LNCaP clone FGC (cell line): ENCODE measurements at regions not wholly inside any gene's neighbourhood (a gene's known extent, or its start where the extent isn't known, plus 50 kb on each side); places are given as distances from the start of the nearest gene placed in this dataset.

Experiments used
- DNase-seq: peaks from one replicate; pipeline ENCODE4 v3.0.0-alpha.2; 2011; ENCODE audit warnings: low read depth
- H3K4me3 ChIP-seq: 2 replicates; pipeline ENCODE4 v1.5.1; 2011; ENCODE audit warnings: mild to moderate bottlenecking, low read depth, low read length, control low read depth
- TF ChIP-seq, protein P1 (sequence below): IDR thresholded peaks from 2 replicates; pipeline ENCODE4 v1.5.1; 2012; ENCODE audit warnings: mild to moderate bottlenecking; ENCODE audit not compliant: control insufficient read depth, insufficient read depth; ENCODE audit errors: extremely low read depth

DNA sequence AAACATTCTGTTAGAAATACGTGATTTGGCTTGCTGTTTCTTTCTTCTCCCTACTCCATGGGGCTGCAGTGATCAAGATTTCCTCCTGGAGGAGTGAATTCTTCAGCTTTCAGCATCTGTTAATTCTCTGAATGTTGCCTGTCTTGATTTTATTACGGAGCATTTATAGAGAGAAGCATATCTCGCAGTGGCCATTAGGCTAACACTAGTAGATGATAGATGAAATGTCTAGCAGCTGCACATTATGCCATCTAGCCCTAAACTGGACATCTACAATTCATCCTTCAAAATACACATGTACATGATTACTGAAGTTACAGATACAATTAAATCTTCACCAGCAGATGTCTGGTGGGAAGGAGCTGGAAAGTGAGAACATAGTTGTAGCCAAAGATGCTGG, 769.8 kb upstream of the NECTIN3 start:
- DNase-seq, result no peak
- TF ChIP-seq, protein P1, sequence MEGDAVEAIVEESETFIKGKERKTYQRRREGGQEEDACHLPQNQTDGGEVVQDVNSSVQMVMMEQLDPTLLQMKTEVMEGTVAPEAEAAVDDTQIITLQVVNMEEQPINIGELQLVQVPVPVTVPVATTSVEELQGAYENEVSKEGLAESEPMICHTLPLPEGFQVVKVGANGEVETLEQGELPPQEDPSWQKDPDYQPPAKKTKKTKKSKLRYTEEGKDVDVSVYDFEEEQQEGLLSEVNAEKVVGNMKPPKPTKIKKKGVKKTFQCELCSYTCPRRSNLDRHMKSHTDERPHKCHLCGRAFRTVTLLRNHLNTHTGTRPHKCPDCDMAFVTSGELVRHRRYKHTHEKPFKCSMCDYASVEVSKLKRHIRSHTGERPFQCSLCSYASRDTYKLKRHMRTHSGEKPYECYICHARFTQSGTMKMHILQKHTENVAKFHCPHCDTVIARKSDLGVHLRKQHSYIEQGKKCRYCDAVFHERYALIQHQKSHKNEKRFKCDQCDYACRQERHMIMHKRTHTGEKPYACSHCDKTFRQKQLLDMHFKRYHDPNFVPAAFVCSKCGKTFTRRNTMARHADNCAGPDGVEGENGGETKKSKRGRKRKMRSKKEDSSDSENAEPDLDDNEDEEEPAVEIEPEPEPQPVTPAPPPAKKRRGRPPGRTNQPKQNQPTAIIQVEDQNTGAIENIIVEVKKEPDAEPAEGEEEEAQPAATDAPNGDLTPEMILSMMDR, result no peak
- no peak overlapping the region for H3K4me3 ChIP-seq

DNA sequence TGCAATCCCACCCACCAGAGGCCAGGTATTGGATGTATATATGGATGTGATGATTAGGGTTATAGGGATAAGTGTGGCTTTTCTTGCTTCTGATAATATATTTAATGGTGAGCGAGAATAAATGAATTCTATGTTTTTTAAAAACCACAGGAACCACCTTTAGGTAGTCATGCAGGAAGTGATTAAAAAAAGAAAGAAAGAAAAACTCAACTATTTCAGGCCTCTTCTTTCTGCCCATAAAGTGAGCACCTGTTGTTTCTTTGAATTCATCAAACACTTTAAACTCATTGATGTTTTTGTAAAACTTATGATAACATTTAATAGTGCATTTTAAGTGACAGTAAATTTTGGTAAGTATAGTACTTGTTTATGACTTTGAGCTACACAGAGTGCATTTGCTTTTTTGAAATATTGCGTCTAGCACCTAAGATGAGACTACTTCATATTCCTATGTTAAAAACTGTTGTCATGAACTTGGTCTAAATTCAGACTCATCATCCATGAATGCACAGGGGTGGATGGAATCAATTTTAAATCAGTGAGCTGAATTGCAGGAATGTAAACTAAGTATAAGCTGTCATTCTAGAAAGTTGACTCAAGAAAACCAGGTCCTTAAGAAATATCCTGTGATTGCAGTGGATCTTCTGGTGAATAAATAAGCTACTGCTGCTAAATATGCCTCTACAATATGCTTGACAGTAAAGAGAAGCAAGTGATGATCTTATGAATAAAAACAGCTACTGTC, 764.4 kb upstream of the NECTIN3 start:
- no peak overlapping the region for H3K4me3 ChIP-seq
- DNase-seq, result no peak
- TF ChIP-seq, protein P1, result no peak

DNA sequence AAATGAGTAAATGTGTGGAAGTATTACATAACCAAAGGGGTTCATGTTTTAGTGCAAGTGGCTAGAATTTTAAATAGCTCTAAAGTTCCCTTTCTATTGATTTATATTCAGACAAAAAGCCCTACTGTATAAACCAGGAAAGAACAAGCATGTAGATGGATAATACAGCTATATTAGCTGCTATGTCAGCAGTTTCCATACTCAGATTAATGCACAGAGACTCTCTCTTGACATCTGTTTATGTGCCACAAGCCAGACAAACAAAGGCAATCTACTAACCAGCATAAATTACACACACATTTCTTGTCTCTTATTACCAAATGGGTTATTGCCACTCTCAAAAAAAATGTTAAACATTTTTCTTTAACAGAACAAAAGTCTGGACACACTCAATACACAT, 760.1 kb upstream of the NECTIN3 start:
- TF ChIP-seq, protein P1, result no peak
- no peak overlapping the region for H3K4me3 ChIP-seq
- DNase-seq, result no peak

- peak; percentile 19 for DNase-seq
- no peak overlapping the region for H3K4me3 ChIP-seq
- TF ChIP-seq, protein P1, result peak; percentile 80
Measured at GRCh38 chr3:110314512-110315114, 757.0 kb upstream of the NECTIN3 start.

DNA sequence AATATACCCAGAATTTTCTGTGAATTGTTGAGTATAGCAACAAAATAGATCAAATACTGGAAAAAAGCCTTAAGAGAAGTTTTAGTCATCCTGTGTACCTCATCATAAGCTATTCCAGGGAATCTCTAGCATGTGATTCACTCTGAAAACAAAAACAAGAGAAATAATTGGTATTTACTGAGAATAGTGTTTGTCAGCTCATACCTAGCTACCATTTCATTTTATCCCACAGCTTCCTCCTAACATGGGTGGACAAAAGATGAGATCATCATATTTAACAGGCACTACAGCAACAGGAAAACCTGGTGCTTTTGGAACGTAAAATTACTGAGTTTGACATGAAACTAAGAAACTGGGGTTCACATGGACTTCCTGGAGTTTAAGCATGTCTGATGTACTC, 753.5 kb upstream of the NECTIN3 start:
- H3K4me3 ChIP-seq, result no peak overlapping the region
- TF ChIP-seq, protein P1, result no peak

GRCh38 chr3:110323349-110323748, 748.3 kb upstream of the NECTIN3 start:
- H3K4me3 ChIP-seq, result no peak overlapping the region
- TF ChIP-seq, protein P1, result no peak
- no peak for DNase-seq

More for the DNA sequence above, 753.5 kb upstream of the NECTIN3 start:
- no peak for DNase-seq
